ENCODE measurements at regions not wholly inside any gene's neighbourhood (a gene's known extent, or its start where the extent isn't known, plus 50 kb on each side); places are given as distances from the start of the nearest gene placed in this dataset.

DNA sequence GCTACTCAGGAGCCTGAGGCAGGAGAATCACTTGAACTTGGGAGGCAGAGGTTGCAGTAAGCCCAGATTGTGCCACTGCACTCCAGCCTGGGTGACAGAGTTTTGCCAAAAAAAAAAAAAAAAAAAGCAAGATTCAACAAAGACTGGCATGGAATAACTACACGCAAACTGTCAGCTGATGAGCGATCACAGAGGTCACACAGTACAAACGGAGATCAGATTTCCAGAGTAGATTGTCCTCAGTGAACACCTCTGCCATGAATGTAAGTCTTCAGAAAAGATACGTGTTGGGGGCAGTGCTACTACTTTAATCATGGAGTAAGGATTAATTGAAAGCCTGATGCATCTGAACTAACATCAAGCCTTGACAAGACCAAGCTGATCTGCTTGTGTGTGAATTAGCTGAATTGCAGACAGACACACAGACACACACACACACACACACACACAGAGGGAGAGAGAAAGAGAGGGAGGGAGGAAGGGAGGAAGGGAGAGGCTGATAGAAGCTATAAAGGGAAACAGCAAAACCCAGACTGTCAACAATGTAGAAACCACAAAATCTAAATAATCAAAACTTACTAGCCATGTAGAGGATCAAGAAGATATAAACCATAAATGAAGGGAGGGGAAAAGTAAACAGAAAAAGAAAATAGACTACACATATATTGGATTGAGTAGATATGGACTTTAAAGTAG lies 222.9 kb upstream of the ZNF462 start:
- no peak for DNase-seq (ENCODE audit: low spot score in 2 of 2, unreplicated experiment in 2 of 2)
- Mint-ChIP-seq H3K9me3 (peaks cover 12% of the 10 kb centered on the region), H3K27me3 (ENCODE audit: low read depth) (no peaks in the 10 kb centered on the region), H3K4me3 (no peak overlapping the region), H3K4me1 (peaks cover 11% of the 10 kb centered on the region), H3K36me3 (no peaks in the 10 kb centered on the region), H3K27ac (no peak overlapping the region)
- TF ChIP-seq, protein P1, sequence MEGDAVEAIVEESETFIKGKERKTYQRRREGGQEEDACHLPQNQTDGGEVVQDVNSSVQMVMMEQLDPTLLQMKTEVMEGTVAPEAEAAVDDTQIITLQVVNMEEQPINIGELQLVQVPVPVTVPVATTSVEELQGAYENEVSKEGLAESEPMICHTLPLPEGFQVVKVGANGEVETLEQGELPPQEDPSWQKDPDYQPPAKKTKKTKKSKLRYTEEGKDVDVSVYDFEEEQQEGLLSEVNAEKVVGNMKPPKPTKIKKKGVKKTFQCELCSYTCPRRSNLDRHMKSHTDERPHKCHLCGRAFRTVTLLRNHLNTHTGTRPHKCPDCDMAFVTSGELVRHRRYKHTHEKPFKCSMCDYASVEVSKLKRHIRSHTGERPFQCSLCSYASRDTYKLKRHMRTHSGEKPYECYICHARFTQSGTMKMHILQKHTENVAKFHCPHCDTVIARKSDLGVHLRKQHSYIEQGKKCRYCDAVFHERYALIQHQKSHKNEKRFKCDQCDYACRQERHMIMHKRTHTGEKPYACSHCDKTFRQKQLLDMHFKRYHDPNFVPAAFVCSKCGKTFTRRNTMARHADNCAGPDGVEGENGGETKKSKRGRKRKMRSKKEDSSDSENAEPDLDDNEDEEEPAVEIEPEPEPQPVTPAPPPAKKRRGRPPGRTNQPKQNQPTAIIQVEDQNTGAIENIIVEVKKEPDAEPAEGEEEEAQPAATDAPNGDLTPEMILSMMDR (IDR thresholded peaks at IDR 0.05; ENCODE audit: unreplicated experiment), result no peak

DNA sequence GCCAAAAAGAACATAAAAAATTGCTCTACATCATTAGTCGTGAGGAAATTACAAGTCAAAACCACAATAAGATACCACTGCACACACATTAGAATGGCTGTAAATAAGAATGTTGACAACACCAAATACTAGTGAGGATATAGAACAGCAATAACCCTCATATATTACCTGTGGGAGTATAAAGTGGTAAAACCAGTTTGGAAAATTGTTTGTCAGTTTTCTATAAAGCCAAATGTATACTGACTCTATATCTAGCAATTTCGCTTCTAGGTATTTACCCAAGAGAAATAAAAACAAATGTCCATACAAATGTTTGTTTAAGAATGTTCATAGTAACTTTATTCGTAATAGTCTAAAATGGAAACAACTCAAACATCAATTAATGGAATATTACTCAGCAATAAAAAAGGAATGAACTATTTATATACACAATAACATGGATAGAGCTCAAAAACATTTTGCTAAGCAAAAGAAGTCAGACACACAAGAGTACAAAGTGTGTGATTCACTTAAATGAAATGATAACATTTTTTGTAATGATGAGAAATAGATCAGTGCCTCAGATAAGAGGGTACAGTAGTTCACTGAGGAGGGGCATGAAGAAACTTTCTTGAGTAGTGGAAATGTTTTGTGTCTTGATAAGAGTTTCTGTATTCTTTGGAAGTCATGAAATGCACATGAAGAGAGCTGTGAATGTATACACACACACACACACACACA lies 219.6 kb upstream of the ZNF462 start:
- H3K27me3 Mint-ChIP-seq (ENCODE audit: low read depth), result no peaks in the 10 kb centered on the region
- no peak overlapping the region for H3K27ac Mint-ChIP-seq
- no peaks in the 10 kb centered on the region for H3K36me3 Mint-ChIP-seq
- peaks cover 9% of the 10 kb centered on the region for H3K4me1 Mint-ChIP-seq
- TF ChIP-seq, protein P1 (IDR thresholded peaks at IDR 0.05; ENCODE audit: unreplicated experiment), result no peak
- no peak for DNase-seq (ENCODE audit: low spot score in 2 of 2, unreplicated experiment in 2 of 2)
- H3K4me3 Mint-ChIP-seq, result no peak overlapping the region
- peaks cover 12% of the 10 kb centered on the region for H3K9me3 Mint-ChIP-seq

DNA sequence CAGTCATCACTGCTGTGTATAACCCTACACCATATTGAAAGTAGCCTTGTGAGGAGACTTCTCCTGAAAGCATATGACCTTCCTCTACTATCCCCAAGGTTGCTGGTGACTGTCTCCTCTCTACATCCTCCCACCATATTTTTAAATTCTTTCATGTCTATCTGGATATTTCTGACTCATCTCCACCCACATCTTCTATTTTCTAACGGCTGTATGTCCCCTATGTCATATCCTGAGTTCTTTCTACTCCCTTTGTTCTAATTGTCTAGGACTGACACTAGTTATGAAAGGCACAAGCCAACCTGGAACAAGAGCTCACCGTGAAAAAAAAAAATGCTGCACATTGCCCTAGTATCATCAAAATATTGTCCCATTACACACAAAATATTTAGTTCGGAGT lies 218.3 kb upstream of the ZNF462 start:
- H3K4me3 Mint-ChIP-seq, result no peak overlapping the region
- peaks cover 9% of the 10 kb centered on the region for H3K4me1 Mint-ChIP-seq
- H3K9me3 Mint-ChIP-seq, result peaks cover 12% of the 10 kb centered on the region
- no peaks in the 10 kb centered on the region for H3K36me3 Mint-ChIP-seq
- no peak for DNase-seq (ENCODE audit: low spot score in 2 of 2, unreplicated experiment in 2 of 2)
- no peaks in the 10 kb centered on the region for H3K27me3 Mint-ChIP-seq (ENCODE audit: low read depth)
- TF ChIP-seq, protein P1 (IDR thresholded peaks at IDR 0.05; ENCODE audit: unreplicated experiment), result no peak
- H3K27ac Mint-ChIP-seq, result no peak overlapping the region

DNA sequence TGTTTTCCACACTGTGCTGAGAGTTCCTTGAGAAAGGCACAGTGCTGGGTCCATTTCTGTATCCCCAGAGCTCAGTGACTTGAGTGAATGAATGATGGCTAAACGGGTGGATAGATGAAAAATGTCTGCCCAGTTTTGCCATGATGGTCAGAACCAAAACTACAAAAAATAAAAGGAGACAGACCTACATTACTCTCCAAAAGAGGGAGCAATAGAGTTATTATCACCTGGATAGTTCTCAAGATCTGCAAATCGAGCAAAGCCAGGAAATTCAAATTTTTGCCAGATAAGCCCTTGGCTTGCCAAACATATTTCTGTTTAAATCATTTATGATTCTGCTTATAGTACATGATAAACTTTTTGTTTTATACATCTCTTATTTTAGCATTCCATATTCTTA lies 214.2 kb upstream of the ZNF462 start:
- H3K4me1 Mint-ChIP-seq, result no peaks in the 10 kb centered on the region
- H3K9me3 Mint-ChIP-seq, result peaks cover 4% of the 10 kb centered on the region
- H3K27ac Mint-ChIP-seq, result no peak overlapping the region
- no peaks in the 10 kb centered on the region for H3K36me3 Mint-ChIP-seq
- no peak for DNase-seq (ENCODE audit: low spot score in 2 of 2, unreplicated experiment in 2 of 2)
- H3K4me3 Mint-ChIP-seq, result no peak overlapping the region
- TF ChIP-seq, protein P1 (IDR thresholded peaks at IDR 0.05; ENCODE audit: unreplicated experiment), result no peak
- H3K27me3 Mint-ChIP-seq (ENCODE audit: low read depth), result no peaks in the 10 kb centered on the region

DNA sequence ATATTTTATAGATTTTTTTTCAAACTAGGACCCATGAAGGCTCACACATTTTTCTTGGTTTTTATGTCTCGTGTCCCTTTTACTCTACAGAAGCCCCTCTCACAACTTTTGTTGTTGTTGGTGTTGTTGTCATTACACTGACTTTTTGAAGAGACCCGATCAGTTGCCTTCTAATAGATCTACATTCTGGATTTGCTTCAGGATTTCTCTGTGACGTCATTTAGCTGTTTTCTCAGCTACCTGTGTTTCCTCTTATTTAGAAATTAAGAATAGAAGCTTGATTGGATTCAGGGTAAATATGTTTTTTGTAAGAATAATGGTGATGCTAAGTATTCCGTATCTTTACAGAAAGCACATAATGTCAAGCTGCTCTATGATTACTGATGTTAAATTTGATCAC lies 213.3 kb upstream of the ZNF462 start:
- Mint-ChIP-seq H3K9me3 (no peaks in the 10 kb centered on the region), H3K27me3 (ENCODE audit: low read depth) (no peaks in the 10 kb centered on the region), H3K27ac (no peak overlapping the region), H3K4me1 (no peaks in the 10 kb centered on the region), H3K36me3 (no peaks in the 10 kb centered on the region), H3K4me3 (no peak overlapping the region)
- DNase-seq (ENCODE audit: low spot score in 2 of 2, unreplicated experiment in 2 of 2), result no peak
- TF ChIP-seq, protein P1 (IDR thresholded peaks at IDR 0.05; ENCODE audit: unreplicated experiment), result no peak

Measured in mesothelial cell of epicardium (in vitro differentiated cells).